GM12878 (cell line): ENCODE measurements at regions not wholly inside any gene's neighbourhood (a gene's known extent, or its start where the extent isn't known, plus 50 kb on each side); places are given as distances from the start of the nearest gene placed in this dataset.

Experiments used
- CREB1 ChIP-seq: IDR thresholded peaks from 2 replicates; pipeline ENCODE4 v1.6.1; 2012; ENCODE audit warnings: low read depth, mild to moderate bottlenecking, inconsistent platforms
- CTCF ChIP-seq, 3 experiments: IDR thresholded peaks in 2 of 3; conservative IDR thresholded peaks in 1 of 3; 2 replicates each; pipeline ENCODE4 v1.5.1; 2011; ENCODE audit warnings: low read depth in 3 of 3, low read length in 3 of 3, mild to moderate bottlenecking in 3 of 3, control low read depth in 2 of 3, moderate library complexity in 2 of 3, inconsistent platforms in 1 of 3, mixed read lengths in 1 of 3; ENCODE audit not compliant: control insufficient read depth in 2 of 3, insufficient read depth in 1 of 3; ENCODE audit errors: extremely low read depth in 1 of 3
- EZH2 ChIP-seq: IDR thresholded peaks from 2 replicates; pipeline ENCODE4 v1.6.1; 2012; ENCODE audit warnings: low read depth, mild to moderate bottlenecking, control low read depth, inconsistent platforms, low read length, borderline replicate concordance; ENCODE audit not compliant: control insufficient read depth
- GABPA ChIP-seq: IDR thresholded peaks from 2 replicates; pipeline ENCODE4 v1.6.1; 2014; ENCODE audit warnings: antibody characterized with exemption, low read depth, mild to moderate bottlenecking, inconsistent platforms
- JUND ChIP-seq: IDR thresholded peaks from 2 replicates; pipeline ENCODE4 v1.6.1; 2012; ENCODE audit warnings: low read depth, mild to moderate bottlenecking, low read length, improper control_type of control experiment, moderate library complexity
- POLR2A ChIP-seq: IDR thresholded peaks from 2 replicates; pipeline ENCODE4 v1.6.1; 2011; ENCODE audit warnings: low read depth, mild to moderate bottlenecking, low read length
- POLR2AphosphoS5 ChIP-seq: IDR thresholded peaks from 2 replicates; pipeline ENCODE4 v1.6.1; 2011; ENCODE audit warnings: mild to moderate bottlenecking, low read length, inconsistent platforms
- RFX5 ChIP-seq: IDR thresholded peaks from 2 replicates; pipeline ENCODE4 v1.6.1; 2011; ENCODE audit warnings: low read depth, low read length, improper control_type of control experiment
- SP1 ChIP-seq: IDR thresholded peaks from one replicate; pipeline ENCODE4 v1.6.1; 2011; ENCODE audit warnings: low read depth, low read length
- YY1 ChIP-seq: IDR thresholded peaks from 2 replicates; pipeline ENCODE4 v1.6.1; 2011; ENCODE audit warnings: low read depth, mild to moderate bottlenecking, low read length

GRCh38 chr6:9496837-9497236 lies 918.0 kb downstream of the TFAP2A start:
- no peak for TF ChIP-seq CTCF (IDR thresholded peaks at IDR 0.05 in 2 of 3, conservative IDR thresholded peaks at IDR 0.05 in 1 of 3; ENCODE audit: control insufficient read depth in 2 of 3, extremely low read depth in 1 of 3, insufficient read depth in 1 of 3, low read depth in 3 of 3, low read length in 3 of 3)
- TF ChIP-seq SP1, result no peak
- TF ChIP-seq POLR2A, result no peak
- no peak for TF ChIP-seq YY1
- TF ChIP-seq CREB1, result no peak
- TF ChIP-seq EZH2, result no peak
- TF ChIP-seq POLR2AphosphoS5, result no peak
- TF ChIP-seq GABPA, result no peak
- no peak for TF ChIP-seq JUND
- no peak for TF ChIP-seq RFX5
